NCI-H2196 treated with DMSO at 0.1 percent for 48 hours (cell line): ENCODE measurements at regions not wholly inside any gene's neighbourhood (a gene's known extent, or its start where the extent isn't known, plus 50 kb on each side); places are given as distances from the start of the nearest gene placed in this dataset.

Source experiments
- DNase-seq: peaks from one replicate; lab custom pipeline; 2025; ENCODE audit not compliant: unreplicated experiment; lab: John Stamatoyannopoulos, UW

- DNase-seq, result no peak
Observed at GRCh38 chr2:134154246-134154645, 99.6 kb upstream of the MGAT5 start.

DNA sequence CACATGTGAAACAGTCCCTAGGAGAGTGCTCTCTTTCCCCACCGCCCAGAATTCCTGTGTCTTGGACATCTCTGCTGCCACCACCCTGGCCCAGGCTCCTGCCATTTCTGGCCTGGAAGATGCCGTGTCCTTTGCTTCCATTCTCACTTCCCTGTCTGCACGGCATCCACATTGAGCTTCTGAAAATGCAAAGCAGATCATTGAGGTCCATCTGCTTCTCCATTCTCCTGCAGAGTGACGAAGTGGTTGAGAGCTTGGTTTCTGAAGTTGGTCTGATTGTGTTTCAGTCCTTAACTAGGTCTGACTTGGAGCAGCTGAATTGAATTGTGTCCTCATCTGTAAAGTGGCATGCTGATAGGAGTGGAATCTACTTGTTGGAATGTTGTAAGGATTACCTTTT is 98.7 kb upstream of the MGAT5 start:
- DNase-seq, result no peak

GRCh38 chr2:134158295-134158694 is 95.6 kb upstream of the MGAT5 start:
- no peak for DNase-seq

DNA sequence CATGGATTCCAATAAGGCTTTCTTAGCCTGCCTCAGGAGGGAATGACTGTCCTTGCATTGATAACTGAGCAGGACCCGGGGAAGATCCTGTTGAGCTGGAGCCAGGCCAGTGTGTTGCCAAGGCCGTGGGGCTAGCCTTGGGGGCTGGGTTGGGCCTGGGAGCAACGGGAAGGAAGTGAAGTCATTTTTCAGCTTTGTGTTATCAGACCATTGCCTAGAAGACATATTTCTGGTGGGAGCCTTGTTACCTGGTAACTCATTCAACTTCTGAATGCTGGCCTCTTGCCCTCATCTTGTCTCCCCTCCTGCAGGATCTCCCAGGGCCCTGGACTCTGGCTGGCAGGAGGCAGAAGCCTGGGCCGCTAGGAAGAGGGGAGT is 92.7 kb upstream of the MGAT5 start:
- no peak for DNase-seq

- no peak for DNase-seq
Observed at GRCh38 chr2:134163336-134163735, 90.5 kb upstream of the MGAT5 start.

- no peak for DNase-seq
Observed at GRCh38 chr2:134164306-134164705, 89.6 kb upstream of the MGAT5 start.

DNA sequence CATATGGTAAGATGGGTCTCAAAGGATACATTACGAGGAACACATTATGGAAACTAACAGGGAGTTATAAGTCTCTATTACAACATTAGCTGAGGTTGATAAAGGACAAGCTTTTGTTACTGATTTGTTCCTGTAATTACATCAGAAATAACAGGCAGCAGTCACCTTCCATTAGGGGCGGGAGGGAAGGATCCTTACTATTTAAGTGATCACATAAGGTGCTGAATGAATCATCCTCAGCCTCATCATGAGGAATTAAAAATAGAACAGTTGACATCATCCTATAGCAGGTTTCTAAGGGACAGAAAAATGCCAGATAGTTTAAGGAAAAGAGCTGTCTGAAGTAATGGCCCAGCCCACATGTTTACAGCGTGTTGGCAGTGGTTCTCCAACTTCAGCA is 86.9 kb upstream of the MGAT5 start:
- DNase-seq, result no peak

- no peak for DNase-seq
Observed at GRCh38 chr2:134169788-134170187, 84.1 kb upstream of the MGAT5 start.

DNA sequence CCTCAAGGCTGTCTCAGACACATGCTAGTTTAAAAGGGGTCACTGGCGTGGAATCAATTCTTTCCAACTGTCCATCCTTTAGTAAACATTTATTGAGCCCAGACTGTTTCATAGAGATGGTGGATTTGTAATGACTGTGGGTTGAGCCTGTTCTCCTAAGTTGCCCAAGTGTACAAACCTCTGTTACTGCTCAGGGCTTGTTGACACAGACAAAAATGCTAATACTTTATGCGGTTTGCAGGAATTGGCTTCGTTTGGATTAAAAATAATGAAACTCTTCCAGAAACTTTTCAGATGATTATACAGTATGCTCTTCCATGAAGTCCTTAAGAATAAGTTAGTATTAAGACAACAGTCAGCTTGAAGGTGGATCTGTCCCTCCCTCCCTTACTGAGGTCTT is 83.6 kb upstream of the MGAT5 start:
- DNase-seq, result no peak

DNA sequence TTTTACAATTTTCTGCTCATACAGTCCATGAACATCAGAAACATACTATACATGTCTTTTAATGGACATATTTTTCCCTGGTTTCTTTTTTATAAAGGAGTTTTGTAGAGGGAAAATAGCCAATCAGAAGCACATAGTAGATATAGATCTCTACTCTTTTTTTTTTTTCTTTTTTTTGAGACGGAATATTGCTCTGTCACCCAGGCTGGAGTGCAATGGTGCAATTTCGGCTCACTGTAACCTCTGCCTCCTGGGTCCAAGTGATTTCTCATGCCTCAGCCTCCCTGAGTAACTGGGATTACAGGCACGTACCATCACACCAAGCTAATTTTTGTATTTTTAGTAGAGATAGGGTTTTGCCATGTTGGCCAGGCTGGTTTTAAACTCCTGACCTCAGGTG is 83.2 kb upstream of the MGAT5 start:
- DNase-seq, result no peak

- DNase-seq, result no peak
Observed at GRCh38 chr2:134173338-134174016, 80.4 kb upstream of the MGAT5 start.

DNA sequence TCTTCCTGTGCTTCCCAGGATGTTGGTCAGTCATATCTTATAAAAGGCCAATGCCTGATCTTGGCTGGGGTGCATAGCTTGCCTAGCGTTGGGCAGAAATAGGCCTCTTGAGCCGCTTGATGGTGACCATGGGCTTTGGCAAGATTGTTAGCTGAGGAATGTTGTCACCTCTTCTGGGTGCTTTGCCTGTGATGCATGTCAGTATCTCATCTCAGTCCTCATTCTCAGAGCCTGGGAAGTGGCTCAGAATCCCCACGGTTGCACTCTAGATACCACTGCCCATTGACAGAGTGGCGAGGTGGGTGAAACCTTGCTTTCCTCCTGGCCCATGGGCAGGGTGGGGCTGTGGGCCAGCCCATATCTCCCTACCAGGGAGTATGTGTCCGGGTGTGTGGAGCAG is 79.2 kb upstream of the MGAT5 start:
- no peak for DNase-seq

GRCh38 chr2:134175834-134176233 is 78.0 kb upstream of the MGAT5 start:
- no peak for DNase-seq

GRCh38 chr2:134177351-134177931 is 76.4 kb upstream of the MGAT5 start:
- no peak for DNase-seq

DNA sequence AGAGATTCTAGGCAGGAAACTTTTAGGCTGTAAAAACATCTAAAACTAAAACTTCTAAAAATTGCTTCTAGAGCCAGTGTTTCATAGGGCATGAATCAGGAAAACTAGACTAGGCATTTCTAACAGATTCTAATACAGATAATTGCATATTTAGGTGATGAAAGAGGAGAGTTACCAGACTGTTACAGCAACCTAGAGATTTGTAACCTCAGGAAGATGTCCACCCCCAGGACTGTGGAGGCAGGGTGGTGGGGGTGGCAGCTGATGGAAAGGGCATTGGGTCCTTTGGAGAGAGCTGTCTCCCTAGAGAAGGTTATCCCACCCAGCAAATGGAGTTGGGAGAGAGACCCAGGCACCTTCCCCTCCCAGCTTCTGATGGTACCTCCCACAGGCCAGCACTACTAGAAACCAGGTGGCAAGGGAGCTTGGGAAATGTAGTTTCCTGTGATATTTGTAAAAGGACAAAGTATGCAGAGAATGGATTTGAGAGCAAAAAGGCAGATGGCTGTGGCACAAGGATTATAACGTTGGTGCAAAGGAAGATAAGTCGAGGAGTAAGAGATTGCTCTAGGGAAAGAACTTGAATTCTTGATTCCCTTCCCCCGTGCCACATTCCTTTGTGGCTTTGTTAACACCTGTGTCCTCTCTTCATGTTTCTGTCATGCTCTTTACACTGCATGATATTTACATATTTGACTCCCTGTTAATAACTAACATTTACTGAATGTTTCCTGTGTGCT is 75.6 kb upstream of the MGAT5 start:
- DNase-seq, result no peak

DNA sequence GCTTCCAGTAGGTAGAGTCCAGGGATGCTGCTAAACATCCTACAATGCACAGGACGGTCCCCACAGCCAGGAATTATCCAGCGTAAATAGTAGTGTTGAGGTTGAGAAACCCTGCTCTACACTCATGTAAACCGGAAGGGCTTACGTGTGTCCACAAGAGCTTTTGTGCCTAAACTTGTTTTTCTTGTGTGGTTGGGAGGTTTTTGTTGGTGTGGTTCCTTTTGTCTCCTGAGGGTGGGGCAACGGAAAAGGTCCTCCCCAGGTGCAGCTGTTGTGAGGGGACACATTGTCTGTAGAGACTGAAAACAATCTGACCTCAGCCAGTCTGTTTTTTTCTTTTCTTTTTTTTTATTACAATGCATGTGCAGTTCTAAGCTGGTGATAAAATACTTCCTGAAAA is 72.7 kb upstream of the MGAT5 start:
- no peak for DNase-seq

DNA sequence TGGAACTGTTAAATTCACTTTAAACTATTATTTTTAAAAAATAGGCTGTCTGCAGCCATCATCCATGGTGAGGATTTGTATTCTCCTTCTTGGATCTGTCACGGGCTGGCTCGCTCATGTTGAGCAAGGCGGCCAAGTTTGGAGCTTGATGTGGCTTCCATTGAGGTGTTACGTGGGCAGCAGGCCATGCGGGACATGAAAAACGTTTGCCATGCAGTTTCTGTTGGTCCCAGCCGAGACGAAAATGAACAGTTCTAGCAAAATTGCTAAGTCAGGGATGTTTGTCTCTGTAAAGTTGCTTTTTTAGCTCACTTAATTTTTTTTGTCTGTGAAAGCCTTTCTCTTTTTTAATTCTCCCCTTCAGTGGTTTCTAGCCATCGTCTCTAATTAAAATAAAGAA is 70.2 kb upstream of the MGAT5 start:
- no peak for DNase-seq

DNA sequence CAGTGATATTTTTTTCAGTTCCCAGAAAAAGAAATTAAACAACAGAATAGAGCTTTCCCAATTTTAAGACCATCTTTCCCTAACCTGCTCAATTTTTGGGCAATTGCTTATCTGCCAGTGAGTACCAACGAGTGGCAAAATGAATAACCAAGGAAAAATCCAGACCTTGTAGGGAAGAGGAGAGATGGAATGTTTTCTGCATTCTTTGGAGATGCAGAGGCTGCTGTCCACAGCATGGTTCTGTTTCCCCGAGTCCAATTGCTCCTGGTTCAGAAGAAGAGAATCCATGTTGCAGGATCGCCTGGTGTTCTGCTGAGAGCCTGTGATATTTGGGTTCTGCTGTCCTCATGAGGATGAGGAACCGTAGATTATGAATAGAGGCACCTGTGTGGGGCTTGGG is 68.2 kb upstream of the MGAT5 start:
- no peak for DNase-seq

DNA sequence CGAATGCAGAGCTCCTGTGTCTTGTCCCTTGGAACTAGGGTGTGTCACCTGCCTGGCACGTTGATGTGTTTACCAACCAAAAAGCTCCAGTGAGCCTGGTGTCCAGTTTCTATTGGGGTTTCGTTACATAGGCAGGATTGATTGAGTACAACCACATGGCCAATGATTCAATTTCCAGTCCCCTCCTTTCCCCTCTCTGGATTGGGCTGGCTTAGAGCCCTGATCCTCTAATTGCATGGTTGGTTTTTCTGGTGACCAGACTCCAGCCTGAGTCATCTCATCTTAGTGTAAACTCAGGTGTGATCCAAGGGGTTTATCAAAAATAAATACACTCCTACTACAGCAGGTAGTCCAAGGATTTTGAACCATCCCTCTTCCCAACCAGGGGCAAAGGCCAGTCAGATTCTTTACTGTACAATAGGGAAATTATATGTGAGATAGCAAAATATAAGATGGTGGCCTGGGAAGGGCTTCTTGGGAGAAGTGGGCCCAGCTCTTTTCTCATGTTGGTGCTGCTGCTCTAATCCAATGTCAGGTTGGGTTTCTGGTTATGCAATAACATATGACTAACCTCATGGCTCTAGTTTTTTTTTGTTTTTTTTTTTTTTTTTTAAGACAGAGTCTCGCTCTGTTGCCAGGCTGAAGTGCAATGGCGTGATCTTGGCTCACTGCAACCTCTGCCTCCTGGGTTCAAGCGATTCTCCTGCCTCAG is 64.7 kb upstream of the MGAT5 start:
- DNase-seq, result peak; percentile 89

- DNase-seq, result no peak
Observed at GRCh38 chr2:134190062-134190806, 63.6 kb upstream of the MGAT5 start.

GRCh38 chr2:134190807-134191203 is 63.1 kb upstream of the MGAT5 start:
- no peak for DNase-seq
